ENCODE measurements at regions not wholly inside any gene's neighbourhood (a gene's known extent, or its start where the extent isn't known, plus 50 kb on each side); places are given as distances from the start of the nearest gene placed in this dataset.

GRCh38 chr12:25818596-25819390, 139.7 kb upstream of the RASSF8 start:
- DNase-seq (ENCODE audit: low spot score): no peak
- no peak for ATAC-seq

- no peak for DNase-seq (ENCODE audit: low spot score)
Measured at GRCh38 chr12:25819691-25820090, 138.8 kb upstream of the RASSF8 start.

GRCh38 chr12:25822281-25822680, 136.2 kb upstream of the RASSF8 start:
- ATAC-seq: no peak

More at GRCh38 chr12:25819691-25820090, 138.8 kb upstream of the RASSF8 start:
- no peak for ATAC-seq

GRCh38 chr12:25824734-25825133, 133.7 kb upstream of the RASSF8 start:
- no peak for ATAC-seq
- DNase-seq (ENCODE audit: low spot score): no peak

More at GRCh38 chr12:25822281-25822680, 136.2 kb upstream of the RASSF8 start:
- no peak for DNase-seq (ENCODE audit: low spot score)

- ATAC-seq (no peak), DNase-seq (ENCODE audit: low spot score) (no peak)
Measured at GRCh38 chr12:25825446-25825845, 133.0 kb upstream of the RASSF8 start.

- no peak for DNase-seq (ENCODE audit: low spot score)
- no peak for ATAC-seq
Measured at GRCh38 chr12:25827141-25827540, 131.3 kb upstream of the RASSF8 start.

- no peak for DNase-seq (ENCODE audit: low spot score)
- no peak for ATAC-seq
Measured at GRCh38 chr12:25827747-25828146, 130.7 kb upstream of the RASSF8 start.

- no peak for DNase-seq (ENCODE audit: low spot score)
- ATAC-seq: no peak
Measured at GRCh38 chr12:25828188-25828587, 130.3 kb upstream of the RASSF8 start.

GRCh38 chr12:25829192-25829591, 129.3 kb upstream of the RASSF8 start:
- peak; percentile 48 for ATAC-seq
- no peak for DNase-seq (ENCODE audit: low spot score)

GRCh38 chr12:25830456-25830855, 128.0 kb upstream of the RASSF8 start:
- DNase-seq (ENCODE audit: low spot score) (no peak), ATAC-seq (no peak)

GRCh38 chr12:25833657-25834056, 124.8 kb upstream of the RASSF8 start:
- DNase-seq (ENCODE audit: low spot score) (no peak), ATAC-seq (no peak)

- DNase-seq (ENCODE audit: low spot score) (no peak), ATAC-seq (no peak)
Measured at GRCh38 chr12:25835385-25835784, 123.1 kb upstream of the RASSF8 start.

GRCh38 chr12:25838007-25838406, 120.5 kb upstream of the RASSF8 start:
- ATAC-seq (no peak), DNase-seq (ENCODE audit: low spot score) (no peak)

GRCh38 chr12:25839470-25839869, 119.0 kb upstream of the RASSF8 start:
- DNase-seq (ENCODE audit: low spot score) (no peak), ATAC-seq (no peak)

GRCh38 chr12:25840678-25841465, 117.6 kb upstream of the RASSF8 start:
- DNase-seq (ENCODE audit: low spot score): no peak
- no peak for ATAC-seq

- ATAC-seq (no peak), DNase-seq (ENCODE audit: low spot score) (no peak)
Measured at GRCh38 chr12:25842254-25842653, 116.2 kb upstream of the RASSF8 start.

- DNase-seq (ENCODE audit: low spot score) (no peak), ATAC-seq (no peak)
Measured at GRCh38 chr12:25843976-25844375, 114.5 kb upstream of the RASSF8 start.

- ATAC-seq: no peak
- no peak for DNase-seq (ENCODE audit: low spot score)
Measured at GRCh38 chr12:25845415-25845814, 113.1 kb upstream of the RASSF8 start.

GRCh38 chr12:25852792-25853191, 105.7 kb upstream of the RASSF8 start:
- DNase-seq (ENCODE audit: low spot score): no peak
- ATAC-seq: peak; percentile 47

GRCh38 chr12:25853316-25854095, 105.0 kb upstream of the RASSF8 start:
- DNase-seq (ENCODE audit: low spot score) (no peak), ATAC-seq (peak; percentile 81)

GRCh38 chr12:25854991-25855390, 103.5 kb upstream of the RASSF8 start:
- ATAC-seq (no peak), DNase-seq (ENCODE audit: low spot score) (no peak)

All from left lobe of liver (tissue), 2 donors.